IMR-90 (cell line): ENCODE measurements at regions not wholly inside any gene's neighbourhood (a gene's known extent, or its start where the extent isn't known, plus 50 kb on each side); places are given as distances from the start of the nearest gene placed in this dataset.
A peak's percentile ranks its signal among the peaks of the same experiment; 100 is the strongest.

Source experiments
- ATAC-seq: fragments of 200-7000 bp; cut with Tn5 transposase; 2 replicates; pipeline ENCODE4 v1.9.1; 2020; ENCODE audit warnings: low read depth, mild to moderate bottlenecking, moderate library complexity
- BruUV-seq: library from RNA; stranded (reverse); fragments of 400-500 nt; replicated peaks from 2 replicates; lab custom pipeline; 2021; lab: Mats Ljungman, UMichigan
- CTCF ChIA-PET: fragments of 300-600 bp; formaldehyde crosslinking; extraction: SDS; loops from one replicate; lab custom pipeline; 2021; ENCODE audit warnings: antibody characterized with exemption; lab: Yijun Ruan, JAX
- POLR2A ChIA-PET: fragments of 300-600 bp; sonication (Branson Sonifier 250); formaldehyde crosslinking; loops from one replicate; lab custom pipeline; 2022; ENCODE audit warnings: antibody characterized with exemption; ENCODE audit not compliant: unreplicated experiment; lab: Charles Lee
- DNase-seq: peaks from one replicate; pipeline ENCODE4 v3.0.0; 2013
- H2AFZ ChIP-seq: replicated peaks from 2 replicates; pipeline ENCODE3; 2013; ENCODE audit warnings: low read length, mild to moderate bottlenecking; ENCODE audit not compliant: poor library complexity
- H2AK5ac ChIP-seq: 2 replicates; pipeline ENCODE4 v1.6.1; 2013; ENCODE audit warnings: low read depth, low read length, inconsistent platforms
- H2AK9ac ChIP-seq: replicated peaks from 2 replicates; pipeline ENCODE3; 2013; ENCODE audit warnings: mild to moderate bottlenecking, low read depth, low read length, moderate library complexity; ENCODE audit not compliant: poor library complexity
- H2BK120ac ChIP-seq: 2 replicates; pipeline ENCODE4 v1.6.1; 2013; ENCODE audit warnings: low read depth, low read length, inconsistent platforms
- H2BK15ac ChIP-seq: 3 replicates; pipeline ENCODE4 v1.6.1; 2013; ENCODE audit warnings: low read depth, low read length, inconsistent platforms
- H2BK20ac ChIP-seq: 2 replicates; pipeline ENCODE4 v1.6.1; 2013; ENCODE audit warnings: low read depth, mild to moderate bottlenecking, inconsistent platforms, low read length, moderate library complexity
- H2BK5ac ChIP-seq: 2 replicates; pipeline ENCODE4 v1.6.1; 2013; ENCODE audit warnings: mild to moderate bottlenecking, low read depth, low read length, inconsistent platforms; ENCODE audit not compliant: poor library complexity, severe bottlenecking
- H3K14ac ChIP-seq: replicated peaks from 2 replicates; pipeline ENCODE4 v1.6.1; 2013; ENCODE audit warnings: low read depth, low read length, inconsistent platforms
- H3K18ac ChIP-seq: 2 replicates; pipeline ENCODE4 v1.6.1; 2013; ENCODE audit warnings: low read depth, low read length, control low read depth
- H3K23ac ChIP-seq: 2 replicates; pipeline ENCODE4 v1.6.1; 2013; ENCODE audit warnings: low read depth, low read length, inconsistent platforms
- H3K27ac ChIP-seq: 2 replicates; pipeline ENCODE4 v1.5.1; 2013; ENCODE audit warnings: mild to moderate bottlenecking, control low read depth, low read length; ENCODE audit not compliant: insufficient read depth
- H3K27me3 ChIP-seq: 2 replicates; pipeline ENCODE4 v1.6.1; 2013; ENCODE audit warnings: low read length; ENCODE audit not compliant: control insufficient read depth, insufficient read depth
- H3K36me3 ChIP-seq: 2 replicates; pipeline ENCODE4 v1.6.1; 2013; ENCODE audit warnings: low read length, mixed read lengths; ENCODE audit not compliant: control insufficient read depth, insufficient read depth
- H3K4ac ChIP-seq: 2 replicates; pipeline ENCODE4 v1.6.1; 2013; ENCODE audit warnings: low read depth, low read length, inconsistent platforms
- H3K4me1 ChIP-seq: 2 replicates; pipeline ENCODE4 v1.6.1; 2013; ENCODE audit warnings: low read length, mixed read lengths; ENCODE audit not compliant: control insufficient read depth, insufficient read depth
- H3K4me2 ChIP-seq: 2 replicates; pipeline ENCODE4 v1.6.1; 2013; ENCODE audit warnings: low read depth, mild to moderate bottlenecking, control low read depth, low read length, moderate library complexity
- H3K4me3 ChIP-seq: 2 replicates; pipeline ENCODE4 v1.5.1; 2013; ENCODE audit warnings: low read depth, mild to moderate bottlenecking, control low read depth, low read length, moderate library complexity; ENCODE audit not compliant: insufficient read depth
- H3K56ac ChIP-seq: 2 replicates; pipeline ENCODE4 v1.6.1; 2013; ENCODE audit warnings: low read length, inconsistent platforms; ENCODE audit not compliant: insufficient read depth; ENCODE audit errors: extremely low read depth
- H3K79me1 ChIP-seq, 2 experiments: 2 replicates each; pipeline ENCODE4 v1.6.1; 2013; ENCODE audit warnings: low read length in 2 of 2, inconsistent platforms in 1 of 2, low read depth in 1 of 2
- H3K9ac ChIP-seq: 2 replicates; pipeline ENCODE4 v1.6.1; 2013; ENCODE audit warnings: low read depth, low read length, control low read depth
- H3K9me1 ChIP-seq: 2 replicates; pipeline ENCODE4 v1.6.1; 2013; ENCODE audit warnings: low read length, inconsistent platforms; ENCODE audit not compliant: insufficient read depth
- H3K9me3 ChIP-seq: 2 replicates; pipeline ENCODE4 v1.6.1; 2013; ENCODE audit warnings: low read length; ENCODE audit not compliant: control insufficient read depth, insufficient read depth
- H4K20me1 ChIP-seq: 2 replicates; pipeline ENCODE4 v1.6.1; 2013; ENCODE audit warnings: low read length, inconsistent platforms; ENCODE audit not compliant: insufficient read depth
- H4K5ac ChIP-seq: 2 replicates; pipeline ENCODE4 v1.6.1; 2013; ENCODE audit warnings: mild to moderate bottlenecking, low read depth, low read length, control low read depth
- H4K8ac ChIP-seq, 2 experiments: 2 replicates each; pipeline ENCODE4 v1.6.1; 2013; ENCODE audit warnings: low read depth in 2 of 2, low read length in 2 of 2, control low read depth in 1 of 2, inconsistent platforms in 1 of 2
- H4K91ac ChIP-seq: 2 replicates; pipeline ENCODE4 v1.6.1; 2013; ENCODE audit warnings: low read depth, low read length, inconsistent platforms; ENCODE audit not compliant: insufficient read depth
- FOS ChIP-seq: fragments of 150-350 bp; IDR thresholded peaks from 2 replicates; pipeline ENCODE4 v1.6.1; 2016; ENCODE audit warnings: low read depth, low read length
- POLR2A ChIP-seq: IDR thresholded peaks from 2 replicates; pipeline ENCODE4 v1.6.1; 2012; ENCODE audit warnings: mild to moderate bottlenecking, low read depth, low read length
- RCOR1 ChIP-seq: IDR thresholded peaks from 2 replicates; pipeline ENCODE4 v1.6.1; 2012; ENCODE audit warnings: mild to moderate bottlenecking, low read length, improper control_type of control experiment; ENCODE audit not compliant: insufficient replicate concordance
- RFX5 ChIP-seq: IDR thresholded peaks from 2 replicates; pipeline ENCODE4 v1.8.0; 2012; ENCODE audit warnings: low read depth, mild to moderate bottlenecking, low read length, moderate library complexity
- SMC3 ChIP-seq: fragments of 150-350 bp; IDR thresholded peaks from 2 replicates; pipeline ENCODE4 v1.6.1; 2016; ENCODE audit warnings: low read depth, mild to moderate bottlenecking, antibody characterized with exemption, low read length, moderate library complexity
- WGBS, 2 experiments: methylation state at CpG; one replicate each; pipeline versions ENCODE4 v1.1.5 to v1.1.7; 2013; ENCODE audit warnings: missing lambda C conversion rate in 2 of 2; ENCODE audit not compliant: insufficient read length in 1 of 2; ENCODE audit errors: extremely low coverage in 2 of 2; 5-methylcytosine and 5-hydroxymethylcytosine counted together
- dilution Hi-C: fragments of 300-500 bp; cut with HindIII; formaldehyde crosslinking; loops from one replicate; pipeline ENCODE4 v1.14.3; 2018; ENCODE audit warnings: low sequenced_read_pairs; ENCODE audit not compliant: unreplicated experiment
- in situ Hi-C: fragments of 300-500 bp; cut with MboI; formaldehyde crosslinking; loops from 3 replicates; pipeline ENCODE4 v1.14.3; 2019; ENCODE audit warnings: low sequenced_read_pairs, inconsistent platforms, mixed read lengths
- intact Hi-C: fragments of 100-400 bp; cut with micrococcal nuclease; formaldehyde crosslinking; loops from 2 replicates; pipeline ENCODE4 v1.10.0; 2022
- TF ChIP-seq, protein P1 (sequence below): conservative IDR thresholded peaks from 2 replicates; pipeline ENCODE4 v1.5.1; 2012; ENCODE audit warnings: mild to moderate bottlenecking, low read depth, low read length, improper control_type of control experiment

DNA sequence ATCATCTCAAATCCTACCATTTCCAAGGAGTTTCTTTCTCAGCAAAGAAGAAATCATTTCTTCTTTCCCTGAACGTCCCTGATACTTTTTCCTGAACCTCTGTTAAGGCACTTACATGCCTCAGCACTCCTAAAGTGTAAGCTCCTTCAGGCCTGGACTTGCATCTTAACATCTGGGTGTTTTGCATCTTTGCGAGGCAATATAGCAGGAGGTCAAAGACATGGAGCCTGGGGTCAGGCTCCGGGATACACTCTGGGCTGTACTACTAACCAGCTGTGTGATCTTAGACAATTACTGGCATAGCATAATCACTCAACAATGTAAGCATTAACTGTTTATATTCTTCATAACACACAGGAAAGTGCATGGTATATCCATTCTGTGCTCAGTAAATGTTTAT lies 275.5 kb upstream of the BOD1L1 start:
- Histone ChIP-seq H3K56ac (no peak overlapping the region), H3K14ac (no peak overlapping the region; the same call in 1 of the 2 replicates), H2BK20ac (peak overlapping the region; percentile 85), H2BK5ac (peak overlapping the region; percentile 98), H4K8ac (peak overlapping the region in 1 of 2 experiments; percentile 60; a peak in 2 of 4 replicates), H3K27me3 (no peaks in the 10 kb centered on the region), H2BK15ac (peak overlapping the region; percentile 61; the same call in 1 of the 3 replicates), H3K4ac (peak overlapping the region; percentile 51), H4K91ac (peak overlapping the region; percentile 71), H3K36me3 (no peaks in the 10 kb centered on the region), H2AK5ac (peak overlapping the region; percentile 24; the same call in 1 of the 2 replicates), H3K4me1 (peaks cover 14% of the 10 kb centered on the region), H4K20me1 (no peaks in the 10 kb centered on the region), H3K18ac (peak overlapping the region; percentile 91), H3K79me1 (no peaks in the 10 kb centered on the region), H3K9ac (no peak overlapping the region), H3K23ac (peak overlapping the region; percentile 5; the same call in 1 of the 2 replicates), H2BK120ac (peak overlapping the region; percentile 71), H3K9me1 (peaks cover 2% of the 10 kb centered on the region), H2AFZ (no peak overlapping the region), H3K27ac (peak overlapping the region; percentile 80; the same call in 1 of the 2 replicates), H4K5ac (peak overlapping the region; percentile 52; the same call in 1 of the 2 replicates), H3K4me2 (peak overlapping the region; percentile 47; the same call in 1 of the 2 replicates), H3K9me3 (no peaks in the 10 kb centered on the region), H2AK9ac (no peak overlapping the region), H3K4me3 (no peak overlapping the region)
- ChIA-PET POLR2A (no interaction called here), CTCF (no interaction called here)
- DNase-seq: peak; percentile 54
- dilution Hi-C loops: no loop called here
- intact Hi-C loops: loop anchor here (1.0 kb wide), 1 partner anchor 9 kb away; no protein-coding TSS in a partner anchor
- in situ Hi-C loops: loop anchor here (25.0 kb wide), 2 partner anchors 241 to 1434 kb away; no protein-coding TSS in a partner anchor
- no TSS peak for BruUV-seq
- TF ChIP-seq SMC3 (no peak), POLR2A (no peak), RCOR1 (no peak), RFX5 (no peak), FOS (no peak)
- TF ChIP-seq, protein P1, sequence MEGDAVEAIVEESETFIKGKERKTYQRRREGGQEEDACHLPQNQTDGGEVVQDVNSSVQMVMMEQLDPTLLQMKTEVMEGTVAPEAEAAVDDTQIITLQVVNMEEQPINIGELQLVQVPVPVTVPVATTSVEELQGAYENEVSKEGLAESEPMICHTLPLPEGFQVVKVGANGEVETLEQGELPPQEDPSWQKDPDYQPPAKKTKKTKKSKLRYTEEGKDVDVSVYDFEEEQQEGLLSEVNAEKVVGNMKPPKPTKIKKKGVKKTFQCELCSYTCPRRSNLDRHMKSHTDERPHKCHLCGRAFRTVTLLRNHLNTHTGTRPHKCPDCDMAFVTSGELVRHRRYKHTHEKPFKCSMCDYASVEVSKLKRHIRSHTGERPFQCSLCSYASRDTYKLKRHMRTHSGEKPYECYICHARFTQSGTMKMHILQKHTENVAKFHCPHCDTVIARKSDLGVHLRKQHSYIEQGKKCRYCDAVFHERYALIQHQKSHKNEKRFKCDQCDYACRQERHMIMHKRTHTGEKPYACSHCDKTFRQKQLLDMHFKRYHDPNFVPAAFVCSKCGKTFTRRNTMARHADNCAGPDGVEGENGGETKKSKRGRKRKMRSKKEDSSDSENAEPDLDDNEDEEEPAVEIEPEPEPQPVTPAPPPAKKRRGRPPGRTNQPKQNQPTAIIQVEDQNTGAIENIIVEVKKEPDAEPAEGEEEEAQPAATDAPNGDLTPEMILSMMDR: no peak
- peak; percentile 18 for ATAC-seq
- WGBS, 2 experiments: 100% methylated on average over 1 of the region's 3 CpGs; no CpG with 5 or more reads in 1 of the 2 experiments
